T-helper 17 cell (primary cell): ENCODE measurements at regions not wholly inside any gene's neighbourhood (a gene's known extent, or its start where the extent isn't known, plus 50 kb on each side); places are given as distances from the start of the nearest gene placed in this dataset.

Experiments used
- ATAC-seq: fragments of 150-1000 bp; cut with Tn5 transposase; 2 replicates; pipeline ENCODE4 v1.10.0; 2021; ENCODE audit warnings: mild to moderate bottlenecking, moderate library complexity
- DNase-seq, 3 donors: peaks; one replicate each; pipeline versions ENCODE4 v3.0.0 to v3.0.0-alpha.2; 2020 to 2021
- H3K9me3 ChIP-seq: one replicate; pipeline ENCODE4 v1.7.0; 2013; ENCODE audit warnings: low read length, mild to moderate bottlenecking; ENCODE audit not compliant: control insufficient read depth, poor library complexity, severe bottlenecking
- H3K27ac Mint-ChIP-seq: one replicate; pipeline ENCODE4 v1.8.0; 2022; ENCODE audit warnings: mild to moderate bottlenecking, moderate library complexity, mixed read lengths
- H3K27me3 Mint-ChIP-seq: one replicate; pipeline ENCODE4 v1.8.0; 2022; ENCODE audit warnings: mixed read lengths
- H3K36me3 Mint-ChIP-seq: one replicate; pipeline ENCODE4 v1.8.0; 2022; ENCODE audit warnings: low read depth, mixed read lengths
- H3K4me1 Mint-ChIP-seq: one replicate; pipeline ENCODE4 v1.8.0; 2022; ENCODE audit warnings: mild to moderate bottlenecking, mixed read lengths
- H3K4me3 Mint-ChIP-seq: one replicate; pipeline ENCODE4 v1.8.0; 2022; ENCODE audit warnings: mild to moderate bottlenecking, moderate library complexity, mixed read lengths

- H3K27ac Mint-ChIP-seq = no peak overlapping the region
- H3K4me3 Mint-ChIP-seq = peak overlapping the region; percentile 94
These were observed 1396.4 kb downstream of the EFNB2 start for GRCh38 chr13:105139048-105139379.

GRCh38 chr13:105135852-105136615 lies 1399.4 kb downstream of the EFNB2 start:
- no peak overlapping the region for H3K4me3 Mint-ChIP-seq
- H3K36me3 Mint-ChIP-seq = no peaks in the 10 kb centered on the region
- no peaks in the 10 kb centered on the region for H3K9me3 ChIP-seq
- ATAC-seq (no peak), DNase-seq (no peak)
- peaks cover 16% of the 10 kb centered on the region for H3K4me1 Mint-ChIP-seq
- H3K27me3 Mint-ChIP-seq = no peaks in the 10 kb centered on the region
- H3K27ac Mint-ChIP-seq = no peak overlapping the region

More at GRCh38 chr13:105139048-105139379, 1396.4 kb downstream of the EFNB2 start:
- peak; percentile 2 for ATAC-seq
- Mint-ChIP-seq H3K27me3 (no peaks in the 10 kb centered on the region), H3K36me3 (no peaks in the 10 kb centered on the region), H3K4me1 (peaks cover 16% of the 10 kb centered on the region)
- no peak for DNase-seq
- no peaks in the 10 kb centered on the region for H3K9me3 ChIP-seq

DNA sequence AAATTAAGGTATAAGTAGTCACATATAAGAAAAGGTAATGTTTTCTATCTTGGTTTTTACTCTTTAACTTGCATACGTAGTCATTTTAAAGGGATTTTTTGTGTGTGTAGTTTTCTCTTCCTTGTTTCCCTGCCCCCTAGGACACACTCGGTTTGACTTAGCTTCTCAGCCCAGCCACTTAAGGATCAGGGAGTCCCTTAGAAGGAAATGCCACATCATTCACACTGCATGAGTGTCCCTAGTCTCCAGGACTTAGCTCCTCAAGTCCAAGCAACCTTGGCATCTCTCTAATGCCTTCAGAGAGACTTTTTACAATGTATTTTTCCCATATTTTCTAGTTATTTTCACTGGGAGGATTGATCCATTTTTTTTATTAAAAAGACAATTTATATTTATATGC lies 1407.7 kb downstream of the EFNB2 start:
- Mint-ChIP-seq H3K27me3 (peaks cover 5% of the 10 kb centered on the region), H3K4me1 (no peaks in the 10 kb centered on the region), H3K27ac (no peak overlapping the region), H3K4me3 (no peak overlapping the region), H3K36me3 (no peaks in the 10 kb centered on the region)
- no peaks in the 10 kb centered on the region for H3K9me3 ChIP-seq
- no peak for ATAC-seq
- DNase-seq = no peak

GRCh38 chr13:105121221-105121620 lies 1414.2 kb downstream of the EFNB2 start:
- Mint-ChIP-seq H3K4me3 (no peak overlapping the region), H3K27me3 (peaks cover 23% of the 10 kb centered on the region), H3K27ac (no peak overlapping the region), H3K36me3 (peaks cover 2% of the 10 kb centered on the region), H3K4me1 (no peaks in the 10 kb centered on the region)
- ATAC-seq (no peak), DNase-seq (no peak)
- H3K9me3 ChIP-seq = no peaks in the 10 kb centered on the region

- ATAC-seq (no peak), DNase-seq (no peak)
- H3K9me3 ChIP-seq = no peaks in the 10 kb centered on the region
- peaks cover 23% of the 10 kb centered on the region for H3K27me3 Mint-ChIP-seq
- no peak overlapping the region for H3K4me3 Mint-ChIP-seq
- H3K4me1 Mint-ChIP-seq = no peaks in the 10 kb centered on the region
- peaks cover 2% of the 10 kb centered on the region for H3K36me3 Mint-ChIP-seq
- no peak overlapping the region for H3K27ac Mint-ChIP-seq
These were observed 1417.0 kb downstream of the EFNB2 start for GRCh38 chr13:105118426-105118985.

- no peak overlapping the region for H3K27ac Mint-ChIP-seq
- DNase-seq = no peak
These were observed 1418.5 kb downstream of the EFNB2 start for GRCh38 chr13:105116966-105117365.

DNA sequence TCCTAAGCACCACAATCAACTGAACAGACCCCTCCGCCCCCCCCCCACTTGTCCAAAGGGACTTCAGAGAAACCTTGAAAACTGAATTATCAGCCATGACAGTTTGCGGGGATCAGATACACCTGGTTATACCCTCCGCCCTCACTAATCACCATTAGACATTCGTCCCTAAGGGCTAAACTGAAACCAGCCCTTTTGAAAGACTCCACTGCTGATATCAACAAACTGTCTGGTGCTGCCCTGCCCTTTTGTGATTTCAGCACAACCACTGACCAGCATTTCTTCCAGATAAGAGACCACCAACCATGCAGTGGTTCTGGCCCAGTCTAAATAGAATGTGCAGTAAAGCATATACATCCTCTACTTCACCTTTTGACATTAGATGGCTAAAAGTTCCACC lies 1422.9 kb downstream of the EFNB2 start:
- ATAC-seq (no peak), DNase-seq (no peak)
- no peaks in the 10 kb centered on the region for H3K27me3 Mint-ChIP-seq
- peaks cover 2% of the 10 kb centered on the region for H3K4me1 Mint-ChIP-seq
- no peak overlapping the region for H3K27ac Mint-ChIP-seq
- no peak overlapping the region for H3K4me3 Mint-ChIP-seq
- no peaks in the 10 kb centered on the region for H3K36me3 Mint-ChIP-seq
- H3K9me3 ChIP-seq = no peaks in the 10 kb centered on the region

More at GRCh38 chr13:105116966-105117365, 1418.5 kb downstream of the EFNB2 start:
- Mint-ChIP-seq H3K36me3 (peaks cover 2% of the 10 kb centered on the region), H3K4me1 (no peaks in the 10 kb centered on the region), H3K4me3 (no peak overlapping the region), H3K27me3 (peaks cover 23% of the 10 kb centered on the region)
- no peaks in the 10 kb centered on the region for H3K9me3 ChIP-seq
- no peak for ATAC-seq

DNA sequence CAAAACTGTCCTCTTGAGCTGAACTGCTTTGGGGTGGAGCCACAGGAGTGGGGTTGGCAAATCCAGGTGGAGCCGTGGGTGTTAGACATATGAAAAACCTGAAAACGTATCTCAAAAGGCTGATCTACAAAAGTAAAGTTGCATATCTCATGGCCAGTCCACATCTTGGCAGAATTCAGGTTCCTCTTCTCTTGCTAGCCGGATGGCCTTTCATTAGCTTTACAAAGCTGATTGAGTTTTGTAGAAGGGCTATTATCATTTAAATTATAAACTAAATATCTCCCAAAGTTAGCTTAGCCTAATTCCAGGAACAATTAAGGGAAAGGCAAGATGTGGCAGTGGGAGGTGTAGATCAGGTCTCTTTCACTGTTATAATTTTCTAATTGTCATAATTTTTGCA lies 1427.7 kb downstream of the EFNB2 start:
- ATAC-seq = no peak
- H3K9me3 ChIP-seq = no peaks in the 10 kb centered on the region
- H3K27ac Mint-ChIP-seq = no peak overlapping the region
- no peak overlapping the region for H3K4me3 Mint-ChIP-seq
- no peak for DNase-seq
- H3K27me3 Mint-ChIP-seq = no peaks in the 10 kb centered on the region
- peaks cover 2% of the 10 kb centered on the region for H3K4me1 Mint-ChIP-seq
- no peaks in the 10 kb centered on the region for H3K36me3 Mint-ChIP-seq

DNA sequence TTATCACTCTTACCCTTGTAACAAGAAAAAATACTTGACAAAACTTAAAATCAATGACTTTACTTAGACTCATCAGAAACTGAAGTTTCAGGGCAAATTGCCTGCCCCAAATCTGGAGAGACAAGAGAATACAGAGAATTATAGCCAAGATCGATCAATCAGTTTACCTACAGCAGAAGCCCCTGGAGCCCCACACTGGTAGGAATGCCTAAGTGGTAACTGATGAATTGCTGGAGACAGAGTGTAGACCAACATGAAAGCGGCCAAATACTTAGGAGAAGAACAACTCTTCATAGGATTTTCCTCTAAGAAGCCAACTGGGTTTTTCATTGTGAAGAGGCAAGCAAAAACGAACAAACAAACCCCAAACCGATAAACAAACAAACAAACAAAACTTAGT lies 1430.0 kb downstream of the EFNB2 start:
- Mint-ChIP-seq H3K4me1 (peaks cover 2% of the 10 kb centered on the region), H3K27ac (no peak overlapping the region), H3K4me3 (no peak overlapping the region), H3K36me3 (no peaks in the 10 kb centered on the region), H3K27me3 (no peaks in the 10 kb centered on the region)
- no peak for ATAC-seq
- DNase-seq = no peak
- H3K9me3 ChIP-seq = no peaks in the 10 kb centered on the region

DNA sequence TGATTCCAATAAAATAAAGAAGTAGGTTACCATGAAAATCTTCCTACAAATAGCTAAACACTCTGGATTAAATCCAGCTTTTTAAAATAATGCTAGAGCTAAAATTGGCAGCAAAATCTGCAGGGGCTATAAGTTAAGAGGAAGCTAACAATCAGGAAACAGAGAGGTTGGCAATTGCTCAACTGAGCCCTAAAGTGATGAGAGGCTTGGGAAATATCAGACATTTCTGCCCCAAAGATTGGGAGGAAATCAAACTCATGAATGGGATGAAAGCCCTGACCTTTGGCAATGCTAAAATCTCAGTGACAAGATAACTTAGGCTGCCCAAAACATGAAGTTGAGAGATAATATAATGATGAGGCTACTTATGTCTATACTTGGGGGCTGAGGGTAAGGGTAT lies 1437.9 kb downstream of the EFNB2 start:
- no peak overlapping the region for H3K27ac Mint-ChIP-seq
- H3K4me3 Mint-ChIP-seq = no peak overlapping the region
- peaks cover 5% of the 10 kb centered on the region for H3K27me3 Mint-ChIP-seq
- no peaks in the 10 kb centered on the region for H3K36me3 Mint-ChIP-seq
- H3K4me1 Mint-ChIP-seq = no peaks in the 10 kb centered on the region
- ATAC-seq (no peak), DNase-seq (no peak)
- no peaks in the 10 kb centered on the region for H3K9me3 ChIP-seq

- no peaks in the 10 kb centered on the region for H3K9me3 ChIP-seq
These were observed 1445.4 kb downstream of the EFNB2 start for GRCh38 chr13:105089858-105090643.

DNA sequence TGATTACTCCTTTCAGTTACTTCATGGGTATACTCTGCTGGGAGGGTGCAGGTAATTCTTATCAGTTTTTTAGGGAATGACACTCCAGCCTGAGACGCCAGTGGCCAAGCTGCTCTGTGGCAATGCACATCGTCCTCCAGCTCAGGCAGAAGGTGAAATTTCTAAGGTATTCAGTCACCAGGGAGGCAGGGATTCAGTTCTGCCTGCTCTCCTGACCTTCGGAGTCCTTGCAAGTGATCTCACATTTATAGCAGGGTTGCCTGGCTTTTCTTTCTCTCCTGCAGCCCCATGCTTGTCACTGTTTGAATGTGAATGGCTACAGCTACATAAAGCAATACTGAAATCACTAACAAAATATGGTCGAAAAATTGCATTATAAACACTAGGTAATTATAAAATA lies 1447.5 kb downstream of the EFNB2 start:
- no peak for ATAC-seq
- Mint-ChIP-seq H3K4me3 (no peak overlapping the region), H3K36me3 (no peaks in the 10 kb centered on the region), H3K4me1 (no peaks in the 10 kb centered on the region), H3K27ac (no peak overlapping the region), H3K27me3 (no peaks in the 10 kb centered on the region)
- no peak for DNase-seq
- no peaks in the 10 kb centered on the region for H3K9me3 ChIP-seq

More at GRCh38 chr13:105089858-105090643, 1445.4 kb downstream of the EFNB2 start:
- no peak overlapping the region for H3K4me3 Mint-ChIP-seq
- ATAC-seq = no peak
- no peak overlapping the region for H3K27ac Mint-ChIP-seq
- H3K27me3 Mint-ChIP-seq = no peaks in the 10 kb centered on the region
- H3K36me3 Mint-ChIP-seq = no peaks in the 10 kb centered on the region
- no peak for DNase-seq
- H3K4me1 Mint-ChIP-seq = no peaks in the 10 kb centered on the region

DNA sequence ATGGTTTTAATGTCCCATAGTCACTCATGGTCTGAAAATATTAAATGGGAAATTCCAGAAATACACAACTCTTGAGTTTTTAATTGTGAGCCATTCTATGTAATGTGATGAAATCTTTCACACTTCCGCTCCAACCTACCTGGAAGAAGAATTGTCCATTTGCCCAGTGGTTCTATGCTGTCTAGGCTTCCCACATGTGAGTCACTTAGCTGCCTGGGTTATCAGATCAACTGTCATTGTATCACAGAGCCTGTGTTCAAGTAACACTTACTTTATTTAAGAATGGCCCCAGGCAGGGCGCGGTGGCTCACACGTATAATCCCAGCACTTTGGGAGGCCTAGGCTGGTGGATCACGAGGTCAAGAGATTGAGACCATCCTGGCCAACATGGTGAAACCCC lies 1450.5 kb downstream of the EFNB2 start:
- Mint-ChIP-seq H3K27me3 (no peaks in the 10 kb centered on the region), H3K36me3 (no peaks in the 10 kb centered on the region), H3K4me1 (no peaks in the 10 kb centered on the region), H3K27ac (no peak overlapping the region), H3K4me3 (no peak overlapping the region)
- no peaks in the 10 kb centered on the region for H3K9me3 ChIP-seq
- ATAC-seq (no peak), DNase-seq (no peak)
